GM19025 (cell line): ENCODE measurements at regions not wholly inside any gene's neighbourhood (a gene's known extent, or its start where the extent isn't known, plus 50 kb on each side); places are given as distances from the start of the nearest gene placed in this dataset.
"Not testable (repeated sequence)": the region's sequence is repeated elsewhere in the genome, so short reads cannot be mapped to it uniquely, and the experiment has no call there.

Experiments used
- ATAC-seq: cut with Tn5 transposase; IDR thresholded peaks from one replicate; pipeline ENCODE4 v1.9.1; 2021; ENCODE audit warnings: mild to moderate bottlenecking, low read depth, moderate library complexity; ENCODE audit not compliant: unreplicated experiment

GRCh38 chr5:89878140-89879132, 531.1 kb downstream of the CETN3 start:
- no peak for ATAC-seq

- ATAC-seq = no peak
These were observed 537.6 kb downstream of the CETN3 start for GRCh38 chr5:89871906-89872305.

- no peak for ATAC-seq
These were observed 540.2 kb downstream of the CETN3 start for GRCh38 chr5:89869346-89869745.

- no peak for ATAC-seq
These were observed 543.1 kb downstream of the CETN3 start for GRCh38 chr5:89866410-89866809.

- no peak for ATAC-seq
These were observed 544.6 kb downstream of the CETN3 start for GRCh38 chr5:89864941-89865340.

GRCh38 chr5:89857790-89858189, 551.8 kb downstream of the CETN3 start:
- ATAC-seq = no peak

GRCh38 chr5:89855417-89855816, 554.1 kb downstream of the CETN3 start:
- no peak for ATAC-seq

- ATAC-seq = no peak
These were observed 557.6 kb downstream of the CETN3 start for GRCh38 chr5:89851911-89852310.

- ATAC-seq = no peak
These were observed 559.1 kb downstream of the CETN3 start for GRCh38 chr5:89850513-89850865.

- ATAC-seq = no peak
These were observed 559.6 kb downstream of the CETN3 start for GRCh38 chr5:89849830-89850512.

- ATAC-seq = no peak
These were observed 561.8 kb downstream of the CETN3 start for GRCh38 chr5:89847743-89848142.

- no peak for ATAC-seq
These were observed 565.0 kb downstream of the CETN3 start for GRCh38 chr5:89844548-89844947.

- ATAC-seq = no peak
These were observed 567.0 kb downstream of the CETN3 start for GRCh38 chr5:89842531-89842930.

- ATAC-seq = no peak
These were observed 568.6 kb downstream of the CETN3 start for GRCh38 chr5:89840906-89841305.

GRCh38 chr5:89830691-89831090, 578.9 kb downstream of the CETN3 start:
- no peak for ATAC-seq

GRCh38 chr5:89827960-89828359, 581.6 kb downstream of the CETN3 start:
- no peak for ATAC-seq

- no peak for ATAC-seq
These were observed 582.2 kb downstream of the CETN3 start for GRCh38 chr5:89827359-89827758.

- no peak for ATAC-seq
These were observed 582.6 kb downstream of the CETN3 start for GRCh38 chr5:89826938-89827337.

GRCh38 chr5:89823046-89823445, 586.5 kb downstream of the CETN3 start:
- ATAC-seq = no peak

GRCh38 chr5:89817841-89818240, 591.7 kb downstream of the CETN3 start:
- ATAC-seq = no peak

- ATAC-seq = no peak
These were observed 593.5 kb downstream of the CETN3 start for GRCh38 chr5:89816038-89816437.

GRCh38 chr5:89800735-89801134, 608.8 kb downstream of the CETN3 start:
- ATAC-seq = not testable (repeated sequence)
